ENCODE measurements at regions not wholly inside any gene's neighbourhood (a gene's known extent, or its start where the extent isn't known, plus 50 kb on each side); places are given as distances from the start of the nearest gene placed in this dataset.

DNA sequence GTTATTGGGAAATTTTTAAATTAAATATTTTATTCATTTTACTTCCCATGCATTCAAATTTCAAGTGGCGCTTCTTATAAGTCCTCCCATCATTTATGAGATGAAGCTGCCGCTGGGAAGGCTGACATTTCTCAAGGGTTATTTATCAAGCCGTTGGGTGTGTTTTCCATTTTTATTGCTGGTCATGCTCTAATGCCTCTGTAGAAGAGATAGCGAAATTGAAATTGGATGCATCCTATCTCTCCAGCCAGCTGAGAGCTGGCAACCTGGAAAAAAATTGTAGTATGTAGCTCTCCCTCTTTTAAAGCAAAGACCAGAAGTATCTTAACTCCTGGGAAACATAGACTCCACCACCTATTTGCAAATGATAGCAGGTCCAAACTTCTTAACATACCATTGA, 135.9 kb downstream of the C6orf118 start:
- Histone ChIP-seq H2AFZ (no peak overlapping the region), H3K27ac (no peak overlapping the region), H3K4me1 (ENCODE audit: insufficient read depth) (peaks cover 20% of the 10 kb centered on the region), H4K20me1 (ENCODE audit: insufficient read depth) (no peaks in the 10 kb centered on the region), H3F3A (ENCODE audit: insufficient read depth) (peaks cover 19% of the 10 kb centered on the region), H3K79me2 (ENCODE audit: insufficient read depth) (no peaks in the 10 kb centered on the region), H3K9me2 (ENCODE audit: insufficient read depth) (no peaks in the 10 kb centered on the region), H3K4me3 (no peak overlapping the region), H3K27me3 (replicated peaks; ENCODE audit: insufficient read depth) (no peaks in the 10 kb centered on the region), H3K4me2 (ENCODE audit: unreplicated experiment) (no peak overlapping the region), H3K9me3 (ENCODE audit: low read depth) (no peaks in the 10 kb centered on the region), H3K36me3 (ENCODE audit: low read depth) (no peaks in the 10 kb centered on the region), H3K9ac (no peak overlapping the region)
- TF ChIP-seq EZH2 (IDR thresholded peaks at IDR 0.05; ENCODE audit: insufficient read depth, poor library complexity, severe bottlenecking) (no peak), EZH2phosphoT487 (IDR thresholded peaks at IDR 0.05; ENCODE audit: insufficient read depth, low read depth) (no peak)
- in situ Hi-C loops (cut with MboI) = no loop called here
- 85% methylated on average over 4 of the region's 4 CpGs for WGBS, 2 experiments (ENCODE audit: low coverage in 1 of 2, low lambda C conversion rate in 2 of 2, missing lambda C conversion rate in 2 of 2)
- DNase-seq = no peak

DNA sequence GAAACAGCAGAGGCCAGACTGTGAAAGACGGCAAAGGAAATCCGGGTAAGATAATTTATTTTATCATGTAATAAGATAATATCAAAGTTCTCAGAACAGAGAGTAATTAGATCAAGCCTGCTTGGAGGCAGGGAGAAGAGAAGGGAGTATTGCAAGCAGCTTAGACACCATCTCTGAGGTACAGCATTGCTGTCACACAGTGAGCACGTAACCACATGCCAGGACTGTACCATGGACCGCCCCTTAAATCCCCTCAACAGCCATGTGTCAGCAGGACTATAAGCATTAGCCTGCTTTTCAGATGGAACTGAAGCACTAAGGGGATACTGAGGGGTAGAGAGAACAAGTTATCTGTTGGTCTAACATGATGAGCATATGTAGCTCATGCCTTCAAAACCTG, 141.5 kb downstream of the C6orf118 start:
- Histone ChIP-seq H3K4me1 (ENCODE audit: insufficient read depth) (no peaks in the 10 kb centered on the region), H4K20me1 (ENCODE audit: insufficient read depth) (no peaks in the 10 kb centered on the region), H3K36me3 (ENCODE audit: low read depth) (no peaks in the 10 kb centered on the region), H3K9me2 (ENCODE audit: insufficient read depth) (no peaks in the 10 kb centered on the region), H3K4me2 (ENCODE audit: unreplicated experiment) (no peak overlapping the region), H3K9ac (no peak overlapping the region), H3K79me2 (ENCODE audit: insufficient read depth) (no peaks in the 10 kb centered on the region), H3F3A (ENCODE audit: insufficient read depth) (no peaks in the 10 kb centered on the region), H3K27me3 (replicated peaks; ENCODE audit: insufficient read depth) (no peaks in the 10 kb centered on the region), H3K4me3 (no peak overlapping the region), H2AFZ (0 out of 2 replicates have a peak overlapping the region, but pooled peaks have one; percentile 9), H3K27ac (no peak overlapping the region), H3K9me3 (ENCODE audit: low read depth) (no peaks in the 10 kb centered on the region)
- in situ Hi-C loops (cut with MboI) = no loop called here
- no peak for TF ChIP-seq EZH2phosphoT487 (IDR thresholded peaks at IDR 0.05; ENCODE audit: insufficient read depth, low read depth)
- no peak for TF ChIP-seq EZH2 (IDR thresholded peaks at IDR 0.05; ENCODE audit: insufficient read depth, poor library complexity, severe bottlenecking)
- WGBS, 2 experiments (ENCODE audit: low coverage in 1 of 2, low lambda C conversion rate in 2 of 2, missing lambda C conversion rate in 2 of 2) = 70 to 74% methylated on average over 4 of the region's 4 CpGs
- no peak for DNase-seq

DNA sequence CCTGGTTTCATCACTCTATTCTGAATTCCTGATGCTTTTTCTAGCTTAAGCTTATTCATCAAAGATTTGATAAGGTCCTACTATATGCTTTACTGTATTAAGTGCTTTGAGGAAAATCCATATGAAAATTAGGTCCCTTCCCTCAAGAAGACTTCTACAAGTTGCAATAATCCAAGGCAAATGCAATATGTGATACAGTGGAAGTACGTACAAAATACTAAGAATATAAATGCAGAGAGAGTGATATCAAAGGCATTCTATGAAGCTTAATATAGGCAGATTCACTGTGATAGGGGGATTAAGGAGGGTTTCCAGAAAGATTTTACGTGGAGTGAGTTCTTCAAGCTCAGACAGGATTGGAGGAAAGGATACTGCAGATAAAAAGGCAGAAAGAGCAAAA, 142.1 kb downstream of the C6orf118 start:
- no peak for DNase-seq
- Histone ChIP-seq H3K9me3 (ENCODE audit: low read depth) (no peaks in the 10 kb centered on the region), H3K27me3 (replicated peaks; ENCODE audit: insufficient read depth) (no peaks in the 10 kb centered on the region), H3K79me2 (ENCODE audit: insufficient read depth) (no peaks in the 10 kb centered on the region), H3K9me2 (ENCODE audit: insufficient read depth) (no peaks in the 10 kb centered on the region), H3K4me2 (ENCODE audit: unreplicated experiment) (no peak overlapping the region), H4K20me1 (ENCODE audit: insufficient read depth) (no peaks in the 10 kb centered on the region), H3K27ac (no peak overlapping the region), H3K9ac (no peak overlapping the region), H3K4me1 (ENCODE audit: insufficient read depth) (no peaks in the 10 kb centered on the region), H3K36me3 (ENCODE audit: low read depth) (no peaks in the 10 kb centered on the region), H3K4me3 (no peak overlapping the region), H3F3A (ENCODE audit: insufficient read depth) (no peaks in the 10 kb centered on the region), H2AFZ (0 out of 2 replicates have a peak overlapping the region, but pooled peaks have one; percentile 9)
- in situ Hi-C loops (cut with MboI) = no loop called here
- 50 to 69% methylated on average over 2 of the region's 2 CpGs for WGBS, 2 experiments (ENCODE audit: low coverage in 1 of 2, low lambda C conversion rate in 2 of 2, missing lambda C conversion rate in 2 of 2)
- TF ChIP-seq EZH2phosphoT487 (IDR thresholded peaks at IDR 0.05; ENCODE audit: insufficient read depth, low read depth) (no peak), EZH2 (IDR thresholded peaks at IDR 0.05; ENCODE audit: insufficient read depth, poor library complexity, severe bottlenecking) (no peak)

DNA sequence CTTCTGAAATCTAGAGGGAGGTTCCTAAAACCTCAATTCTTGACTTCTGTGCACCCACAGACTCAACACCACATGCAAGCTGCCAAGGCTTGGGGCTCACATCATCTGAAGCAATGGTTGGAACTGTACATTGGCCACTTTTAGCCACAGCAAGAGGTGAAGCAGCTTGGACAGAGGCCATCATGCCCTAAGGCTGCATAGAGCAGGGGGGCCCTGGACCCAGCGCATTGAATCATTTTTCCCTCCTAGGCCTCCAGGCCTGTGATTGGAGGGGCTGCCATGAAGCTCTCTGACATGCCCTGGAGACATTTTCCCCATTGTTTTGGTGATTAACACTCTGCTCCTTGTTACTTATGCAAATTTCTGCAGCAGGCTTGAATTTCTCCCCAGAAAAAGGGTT, 145.9 kb downstream of the C6orf118 start:
- H3K4me2 ChIP-seq (ENCODE audit: unreplicated experiment) = no peak overlapping the region
- H2AFZ ChIP-seq = no peak overlapping the region
- 63 to 64% methylated on average over 1 of the region's 1 CpG for WGBS, 2 experiments (ENCODE audit: low coverage in 1 of 2, low lambda C conversion rate in 2 of 2, missing lambda C conversion rate in 2 of 2)
- DNase-seq = no peak
- no peak overlapping the region for H3K27ac ChIP-seq
- H3K9me2 ChIP-seq (ENCODE audit: insufficient read depth) = no peaks in the 10 kb centered on the region
- H3K36me3 ChIP-seq (ENCODE audit: low read depth) = no peaks in the 10 kb centered on the region
- in situ Hi-C loops (cut with MboI) = no loop called here
- no peaks in the 10 kb centered on the region for H3K79me2 ChIP-seq (ENCODE audit: insufficient read depth)
- H3K27me3 ChIP-seq (replicated peaks; ENCODE audit: insufficient read depth) = no peaks in the 10 kb centered on the region
- H3K4me3 ChIP-seq = no peak overlapping the region
- H3F3A ChIP-seq (ENCODE audit: insufficient read depth) = no peaks in the 10 kb centered on the region
- H4K20me1 ChIP-seq (ENCODE audit: insufficient read depth) = no peaks in the 10 kb centered on the region
- H3K4me1 ChIP-seq (ENCODE audit: insufficient read depth) = no peaks in the 10 kb centered on the region
- no peak overlapping the region for H3K9ac ChIP-seq
- no peaks in the 10 kb centered on the region for H3K9me3 ChIP-seq (ENCODE audit: low read depth)
- TF ChIP-seq EZH2 (IDR thresholded peaks at IDR 0.05; ENCODE audit: insufficient read depth, poor library complexity, severe bottlenecking) = no peak
- TF ChIP-seq EZH2phosphoT487 (IDR thresholded peaks at IDR 0.05; ENCODE audit: insufficient read depth, low read depth) = no peak

DNA sequence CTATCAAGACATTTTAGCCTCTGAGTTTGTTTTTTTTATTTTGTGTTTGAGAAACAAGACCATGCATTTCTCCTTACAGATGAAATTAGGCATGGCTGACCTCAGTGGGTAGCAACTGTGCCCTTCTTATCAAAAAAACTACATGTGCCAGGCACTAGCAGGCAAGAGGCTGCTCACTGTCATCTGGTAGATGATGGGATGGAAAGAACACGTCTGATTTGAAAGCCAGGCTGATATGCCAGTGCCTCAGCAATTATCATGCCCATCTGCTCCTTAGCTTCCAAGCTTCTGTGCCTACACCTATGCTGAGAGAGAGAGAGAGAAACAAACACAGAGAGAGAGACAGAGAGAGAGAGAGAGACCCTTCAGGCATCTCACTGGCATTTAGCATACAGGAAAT, 149.9 kb downstream of the C6orf118 start:
- WGBS, 2 experiments (ENCODE audit: low coverage in 1 of 2, low lambda C conversion rate in 2 of 2, missing lambda C conversion rate in 2 of 2) = 10 to 13% methylated on average over 1 of the region's 1 CpG
- Histone ChIP-seq H3K9me2 (ENCODE audit: insufficient read depth) (no peaks in the 10 kb centered on the region), H3F3A (ENCODE audit: insufficient read depth) (no peaks in the 10 kb centered on the region), H3K27ac (no peak overlapping the region), H3K9me3 (ENCODE audit: low read depth) (no peaks in the 10 kb centered on the region), H3K4me3 (no peak overlapping the region), H3K4me1 (ENCODE audit: insufficient read depth) (no peaks in the 10 kb centered on the region), H3K36me3 (ENCODE audit: low read depth) (no peaks in the 10 kb centered on the region), H3K4me2 (ENCODE audit: unreplicated experiment) (no peak overlapping the region), H3K9ac (no peak overlapping the region), H2AFZ (peak overlapping the region; percentile 39; the same call in 1 of the 2 replicates), H3K27me3 (replicated peaks; ENCODE audit: insufficient read depth) (no peaks in the 10 kb centered on the region), H4K20me1 (ENCODE audit: insufficient read depth) (no peaks in the 10 kb centered on the region), H3K79me2 (ENCODE audit: insufficient read depth) (no peaks in the 10 kb centered on the region)
- in situ Hi-C loops (cut with MboI) = no loop called here
- no peak for DNase-seq
- TF ChIP-seq EZH2phosphoT487 (IDR thresholded peaks at IDR 0.05; ENCODE audit: insufficient read depth, low read depth) (no peak), EZH2 (IDR thresholded peaks at IDR 0.05; ENCODE audit: insufficient read depth, poor library complexity, severe bottlenecking) (no peak)
